Activated CD8-positive, alpha-beta T cell treated with anti-CD3 and anti-CD28 coated beads for 36 hours (primary cell): ENCODE measurements at regions not wholly inside any gene's neighbourhood (a gene's known extent, or its start where the extent isn't known, plus 50 kb on each side); places are given as distances from the start of the nearest gene placed in this dataset.

Experiments used
- ATAC-seq: fragments of 200-7000 bp; cut with Tn5 transposase; one replicate; pipeline ENCODE4 v1.10.0; 2021; ENCODE audit warnings: mild to moderate bottlenecking, moderate library complexity
- CTCF ChIA-PET: fragments of 350-600 bp; sonication (Branson Sonifier 250); formaldehyde crosslinking; loops from one replicate; lab custom pipeline; 2021; ENCODE audit warnings: antibody characterized with exemption; lab: Charles Lee
- POLR2A ChIA-PET: fragments of 350-600 bp; sonication (Branson Sonifier 250); formaldehyde crosslinking; loops from one replicate; lab custom pipeline; 2021; ENCODE audit warnings: antibody characterized with exemption; lab: Charles Lee
- DNase-seq: peaks from one replicate; pipeline ENCODE4 v3.0.0-alpha.2; 2020
- H3K27ac Mint-ChIP-seq: one replicate; pipeline ENCODE4 v1.8.0; 2021; ENCODE audit warnings: mild to moderate bottlenecking, mixed read lengths
- H3K27me3 Mint-ChIP-seq: one replicate; pipeline ENCODE4 v1.8.0; 2021; ENCODE audit warnings: mixed read lengths
- H3K36me3 Mint-ChIP-seq: one replicate; pipeline ENCODE4 v1.8.0; 2021; ENCODE audit warnings: low read depth, mixed read lengths
- H3K4me1 Mint-ChIP-seq: one replicate; pipeline ENCODE4 v1.8.0; 2021; ENCODE audit warnings: low read depth, mixed read lengths
- H3K4me3 Mint-ChIP-seq: one replicate; pipeline ENCODE4 v1.8.0; 2021; ENCODE audit warnings: mild to moderate bottlenecking, moderate library complexity, mixed read lengths
- H3K9me3 Mint-ChIP-seq: one replicate; pipeline ENCODE4 v1.8.0; 2021; ENCODE audit warnings: mixed read lengths
- intact Hi-C: fragments of 100-400 bp; cut with micrococcal nuclease; formaldehyde crosslinking; loops from one replicate; pipeline ENCODE4 v1.10.0; 2022
- TF ChIP-seq, protein P1 (sequence below): fragments of 200-600 bp; IDR thresholded peaks from one replicate; pipeline ENCODE4 v1.8.0; 2022; ENCODE audit warnings: antibody characterized with exemption, mild to moderate bottlenecking

DNA sequence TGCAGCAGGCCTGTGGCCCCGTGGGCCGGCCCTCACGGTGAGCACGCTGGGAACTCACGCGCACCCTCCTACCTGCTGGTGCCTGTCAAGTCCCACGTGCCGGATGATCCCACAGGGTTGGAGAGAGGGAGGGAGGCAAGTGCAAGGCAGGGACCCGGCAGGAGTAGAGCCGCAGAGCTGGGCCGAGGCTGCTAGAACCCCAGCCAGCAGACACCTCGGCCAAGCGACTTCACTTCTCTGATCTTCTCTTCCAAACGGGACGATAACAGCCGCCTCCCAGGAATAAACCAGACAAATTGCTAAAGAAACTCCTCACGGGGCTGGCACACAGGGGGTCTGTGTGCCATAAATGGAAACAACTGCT, 1232.8 kb downstream of the TBC1D22A start:
- TF ChIP-seq, protein P1, sequence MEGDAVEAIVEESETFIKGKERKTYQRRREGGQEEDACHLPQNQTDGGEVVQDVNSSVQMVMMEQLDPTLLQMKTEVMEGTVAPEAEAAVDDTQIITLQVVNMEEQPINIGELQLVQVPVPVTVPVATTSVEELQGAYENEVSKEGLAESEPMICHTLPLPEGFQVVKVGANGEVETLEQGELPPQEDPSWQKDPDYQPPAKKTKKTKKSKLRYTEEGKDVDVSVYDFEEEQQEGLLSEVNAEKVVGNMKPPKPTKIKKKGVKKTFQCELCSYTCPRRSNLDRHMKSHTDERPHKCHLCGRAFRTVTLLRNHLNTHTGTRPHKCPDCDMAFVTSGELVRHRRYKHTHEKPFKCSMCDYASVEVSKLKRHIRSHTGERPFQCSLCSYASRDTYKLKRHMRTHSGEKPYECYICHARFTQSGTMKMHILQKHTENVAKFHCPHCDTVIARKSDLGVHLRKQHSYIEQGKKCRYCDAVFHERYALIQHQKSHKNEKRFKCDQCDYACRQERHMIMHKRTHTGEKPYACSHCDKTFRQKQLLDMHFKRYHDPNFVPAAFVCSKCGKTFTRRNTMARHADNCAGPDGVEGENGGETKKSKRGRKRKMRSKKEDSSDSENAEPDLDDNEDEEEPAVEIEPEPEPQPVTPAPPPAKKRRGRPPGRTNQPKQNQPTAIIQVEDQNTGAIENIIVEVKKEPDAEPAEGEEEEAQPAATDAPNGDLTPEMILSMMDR: no peak
- H3K36me3 Mint-ChIP-seq: no peaks in the 10 kb centered on the region
- no peak overlapping the region for H3K27ac Mint-ChIP-seq
- ChIA-PET CTCF (no interaction called here), POLR2A (no interaction called here)
- intact Hi-C loops: no loop called here
- H3K4me1 Mint-ChIP-seq: no peaks in the 10 kb centered on the region
- H3K9me3 Mint-ChIP-seq: no peaks in the 10 kb centered on the region
- H3K27me3 Mint-ChIP-seq: peaks cover 4% of the 10 kb centered on the region
- H3K4me3 Mint-ChIP-seq: no peak overlapping the region
- no peak for ATAC-seq
- no peak for DNase-seq

DNA sequence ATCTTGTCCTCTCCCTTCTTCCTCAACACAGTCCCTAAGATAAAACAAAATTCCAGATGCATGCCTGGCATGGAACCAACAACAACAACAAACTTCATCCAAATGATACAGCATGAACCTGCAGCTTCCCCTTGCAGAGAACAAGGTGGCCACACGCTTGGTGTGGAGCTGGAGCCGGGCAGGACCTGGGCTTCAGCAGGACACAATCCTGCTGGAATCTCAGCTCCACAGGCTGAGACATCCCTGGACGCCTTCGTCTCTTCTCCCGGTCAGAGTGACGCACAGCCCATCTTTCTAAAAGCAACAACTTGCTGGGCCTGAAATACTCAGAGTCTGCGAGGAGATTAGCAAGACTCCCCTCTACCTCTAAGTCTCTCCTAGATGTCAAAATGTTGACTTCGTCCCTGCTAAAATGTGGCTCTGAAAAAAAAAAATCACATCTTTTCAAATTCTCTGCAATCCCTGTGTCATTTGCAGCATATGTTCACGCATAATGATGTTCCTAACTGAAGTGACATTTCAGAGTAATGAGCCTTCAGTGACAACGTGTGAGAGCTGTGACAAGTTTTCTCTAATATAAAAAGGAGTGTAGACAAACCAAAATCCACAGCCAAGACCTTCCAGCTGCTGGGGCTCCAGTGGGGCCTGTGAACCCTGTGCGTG, 1232.3 kb downstream of the TBC1D22A start:
- no peak for ATAC-seq
- ChIA-PET CTCF (no interaction called here), POLR2A (no interaction called here)

DNA sequence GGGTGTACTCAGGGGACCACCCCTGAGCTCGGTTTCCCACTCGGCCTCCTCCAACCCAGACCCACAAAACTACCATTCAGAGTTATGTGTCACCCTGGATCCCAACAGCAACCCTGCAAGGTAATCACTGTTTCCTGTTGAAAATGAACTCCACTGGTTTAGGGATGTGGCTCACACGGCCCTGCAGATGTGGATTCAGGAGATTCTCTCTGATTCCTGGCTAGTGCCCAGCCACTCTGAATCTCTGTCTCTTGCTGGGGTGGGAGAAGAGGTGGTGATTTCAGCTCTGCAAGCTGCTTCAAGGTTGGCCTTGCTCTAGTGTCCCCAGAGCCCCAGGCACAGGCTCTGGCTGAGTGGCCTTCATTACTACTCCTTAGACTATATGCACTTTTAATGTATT, 1231.6 kb downstream of the TBC1D22A start:
- POLR2A ChIA-PET: no interaction called here
- Mint-ChIP-seq H3K36me3 (no peaks in the 10 kb centered on the region), H3K9me3 (peaks cover 5% of the 10 kb centered on the region), H3K4me1 (no peaks in the 10 kb centered on the region), H3K27me3 (peaks cover 4% of the 10 kb centered on the region), H3K4me3 (no peak overlapping the region), H3K27ac (no peak overlapping the region)
- intact Hi-C loops: no loop called here
- no peak for ATAC-seq
- DNase-seq: no peak
- CTCF ChIA-PET: no interaction called here
- TF ChIP-seq, protein P1: no peak

More for the DNA sequence above, 1232.3 kb downstream of the TBC1D22A start:
- Mint-ChIP-seq H3K27me3 (peaks cover 4% of the 10 kb centered on the region), H3K27ac (no peak overlapping the region), H3K9me3 (peaks cover under 1% of the 10 kb centered on the region), H3K4me1 (no peaks in the 10 kb centered on the region), H3K36me3 (no peaks in the 10 kb centered on the region), H3K4me3 (no peak overlapping the region)
- DNase-seq: no peak
- TF ChIP-seq, protein P1: no peak
- intact Hi-C loops: no loop called here

DNA sequence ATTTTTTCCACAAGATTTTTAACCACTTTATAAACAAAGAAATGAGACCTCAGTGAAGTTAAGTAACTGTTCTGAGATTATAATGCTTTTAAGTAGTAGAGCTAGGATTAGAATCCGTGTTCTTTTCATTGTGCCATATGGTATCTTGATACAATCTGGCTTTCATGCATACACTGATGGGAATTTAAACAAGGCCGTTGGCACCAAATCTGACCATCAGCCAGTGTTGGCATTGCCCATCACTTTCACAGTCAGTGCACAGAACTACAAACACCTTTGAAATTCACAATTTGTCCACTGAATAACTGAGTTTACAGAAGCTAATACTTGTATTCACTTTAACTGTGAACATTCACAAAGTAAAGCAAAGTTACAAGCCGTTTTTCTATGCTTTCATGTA, 1228.0 kb downstream of the TBC1D22A start:
- no peaks in the 10 kb centered on the region for H3K36me3 Mint-ChIP-seq
- CTCF ChIA-PET: no interaction called here
- H3K27me3 Mint-ChIP-seq: peaks cover 15% of the 10 kb centered on the region
- POLR2A ChIA-PET: no interaction called here
- peaks cover 19% of the 10 kb centered on the region for H3K9me3 Mint-ChIP-seq
- H3K27ac Mint-ChIP-seq: no peak overlapping the region
- H3K4me3 Mint-ChIP-seq: no peak overlapping the region
- TF ChIP-seq, protein P1: no peak
- no peaks in the 10 kb centered on the region for H3K4me1 Mint-ChIP-seq
- DNase-seq: no peak
- intact Hi-C loops: no loop called here
- ATAC-seq: no peak

DNA sequence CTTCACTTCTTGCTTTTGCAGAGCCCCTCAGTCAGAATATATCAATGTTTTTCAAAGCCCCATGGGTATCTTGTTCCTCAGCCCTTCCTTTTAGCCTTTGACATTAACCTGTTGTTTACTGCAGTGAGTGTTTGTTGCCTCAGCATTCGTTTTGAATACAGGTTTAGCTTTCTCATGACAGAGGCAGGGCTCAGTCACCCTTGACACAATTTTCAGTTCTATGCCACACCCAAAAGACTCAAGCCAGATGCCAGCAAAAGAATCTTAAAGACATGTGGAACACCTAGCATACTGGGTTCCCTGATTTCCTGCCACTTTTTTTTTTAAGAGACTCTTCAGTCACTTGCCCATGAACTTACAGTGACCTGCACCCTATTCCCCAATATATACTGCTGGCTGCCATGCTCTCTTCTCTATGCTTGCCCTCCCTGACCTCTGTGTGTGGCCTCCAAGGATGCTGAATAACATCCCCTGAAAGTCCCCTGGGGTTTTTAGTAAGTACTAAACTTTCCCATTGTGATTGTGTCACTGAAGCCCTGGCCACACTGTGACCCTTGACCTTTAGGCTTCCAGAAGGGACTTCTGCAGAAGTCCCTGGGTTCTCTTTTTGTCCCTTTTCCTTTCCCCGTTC, 1225.5 kb downstream of the TBC1D22A start:
- Mint-ChIP-seq H3K27ac (no peak overlapping the region), H3K27me3 (peaks cover 17% of the 10 kb centered on the region), H3K36me3 (no peaks in the 10 kb centered on the region), H3K9me3 (peaks cover 19% of the 10 kb centered on the region), H3K4me3 (no peak overlapping the region), H3K4me1 (no peaks in the 10 kb centered on the region)
- intact Hi-C loops: no loop called here
- DNase-seq (no peak), ATAC-seq (no peak)
- POLR2A ChIA-PET: no interaction called here
- CTCF ChIA-PET: no interaction called here
- TF ChIP-seq, protein P1: no peak
